ENCODE measurements at regions not wholly inside any gene's neighbourhood (a gene's known extent, or its start where the extent isn't known, plus 50 kb on each side); places are given as distances from the start of the nearest gene placed in this dataset.

DNA sequence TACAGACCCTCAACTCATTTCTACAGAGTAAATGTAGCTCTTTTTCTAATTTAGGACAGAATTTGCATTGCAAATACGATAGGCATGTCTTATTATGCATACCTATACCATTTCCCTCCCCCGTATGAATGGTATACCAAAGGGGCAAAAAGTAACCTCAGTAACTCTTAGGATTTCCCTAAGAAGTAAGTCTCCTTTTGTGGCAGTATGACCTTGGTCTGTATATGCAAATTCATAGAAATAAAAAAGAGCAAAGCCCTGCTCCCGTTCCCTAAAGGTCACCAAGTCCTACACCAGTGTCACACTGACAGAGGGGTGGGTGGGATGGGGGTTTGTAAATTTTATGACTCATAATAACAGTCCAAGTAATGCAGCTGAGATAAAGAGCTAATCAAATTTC, 365.8 kb upstream of the CCDC196 start:
- DNase-seq, result no peak

DNA sequence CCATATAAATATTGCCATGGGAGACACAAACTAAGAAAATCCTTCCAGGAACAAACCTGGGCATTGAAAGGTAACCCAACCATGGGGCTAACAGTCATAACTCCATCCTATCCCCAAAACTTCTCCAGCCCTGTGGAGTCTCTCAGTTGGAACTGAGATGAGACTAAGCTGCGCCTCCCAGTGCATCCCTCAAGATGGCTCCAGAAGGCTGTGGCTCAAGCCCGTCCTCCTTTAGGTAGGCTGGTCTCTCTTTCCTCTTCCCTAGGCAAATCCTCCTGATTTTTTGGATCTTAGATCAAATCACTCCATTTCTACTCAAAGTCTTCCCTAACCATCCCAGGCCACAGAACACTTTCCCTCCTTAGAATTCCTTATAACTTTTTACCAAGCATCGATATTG, 364.3 kb upstream of the CCDC196 start:
- DNase-seq, result no peak

DNA sequence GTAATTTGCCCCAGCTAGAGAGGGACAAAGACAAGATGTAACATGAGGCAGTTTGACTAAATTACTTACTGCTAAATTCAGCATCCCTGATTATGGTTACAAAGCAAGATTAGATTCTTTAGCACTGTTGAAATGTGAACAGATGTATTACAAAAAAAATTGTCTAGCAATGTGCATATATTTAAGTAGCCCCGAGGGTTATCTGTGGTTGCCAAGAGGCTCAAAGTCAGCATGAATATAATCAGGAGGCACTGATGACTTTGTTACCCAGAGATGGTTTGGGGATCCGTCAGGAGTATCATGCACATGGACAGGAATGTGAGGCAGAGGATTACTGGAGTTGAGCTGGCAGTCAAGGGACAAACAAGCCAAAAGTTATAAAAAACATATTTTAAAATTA, 356.9 kb upstream of the CCDC196 start:
- DNase-seq, result no peak

GRCh38 chr14:66131111-66131510, 355.1 kb upstream of the CCDC196 start:
- DNase-seq, result no peak

DNA sequence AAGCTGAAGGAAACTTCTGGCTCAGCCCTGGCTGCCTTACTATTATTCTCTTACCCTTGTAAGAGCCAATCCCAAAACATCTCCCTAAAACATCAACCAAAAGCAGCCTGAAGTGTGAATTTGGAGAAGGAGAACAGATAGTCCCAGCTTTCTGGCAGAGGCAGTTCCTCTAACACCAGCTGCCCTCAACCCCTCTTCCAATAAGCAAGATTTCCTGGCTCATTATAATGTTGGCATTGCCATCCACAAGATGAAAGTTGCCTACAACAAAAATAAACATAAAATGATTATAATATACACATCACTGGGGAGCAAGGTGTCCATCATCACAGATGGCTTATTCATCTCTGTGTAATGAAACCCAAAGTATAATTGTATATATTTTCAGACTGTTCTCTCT, 352.5 kb upstream of the CCDC196 start:
- no peak for DNase-seq

- no peak for DNase-seq
These were observed 350.3 kb upstream of the CCDC196 start for GRCh38 chr14:66135831-66136230.

DNA sequence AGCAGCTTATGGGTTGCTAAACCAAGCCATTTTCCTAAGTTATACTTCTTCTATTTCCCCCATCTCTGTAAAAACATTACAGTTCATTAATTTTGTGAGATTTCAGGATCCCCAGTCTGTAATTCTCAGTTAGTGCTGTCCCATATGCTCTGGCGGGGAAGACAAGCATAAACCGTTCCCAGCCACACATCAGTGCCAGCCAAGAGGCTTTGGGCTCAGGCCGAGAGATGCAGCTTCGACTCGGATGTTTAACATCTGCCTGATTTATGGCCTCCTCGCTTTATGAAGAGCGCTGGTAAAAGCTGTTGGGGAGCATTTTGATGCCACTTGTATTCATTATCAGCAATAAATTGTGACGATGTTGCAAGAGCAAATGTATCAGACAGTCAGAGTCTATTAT, 349.1 kb upstream of the CCDC196 start:
- no peak for DNase-seq

GRCh38 chr14:66139432-66139831, 346.7 kb upstream of the CCDC196 start:
- DNase-seq, result no peak

DNA sequence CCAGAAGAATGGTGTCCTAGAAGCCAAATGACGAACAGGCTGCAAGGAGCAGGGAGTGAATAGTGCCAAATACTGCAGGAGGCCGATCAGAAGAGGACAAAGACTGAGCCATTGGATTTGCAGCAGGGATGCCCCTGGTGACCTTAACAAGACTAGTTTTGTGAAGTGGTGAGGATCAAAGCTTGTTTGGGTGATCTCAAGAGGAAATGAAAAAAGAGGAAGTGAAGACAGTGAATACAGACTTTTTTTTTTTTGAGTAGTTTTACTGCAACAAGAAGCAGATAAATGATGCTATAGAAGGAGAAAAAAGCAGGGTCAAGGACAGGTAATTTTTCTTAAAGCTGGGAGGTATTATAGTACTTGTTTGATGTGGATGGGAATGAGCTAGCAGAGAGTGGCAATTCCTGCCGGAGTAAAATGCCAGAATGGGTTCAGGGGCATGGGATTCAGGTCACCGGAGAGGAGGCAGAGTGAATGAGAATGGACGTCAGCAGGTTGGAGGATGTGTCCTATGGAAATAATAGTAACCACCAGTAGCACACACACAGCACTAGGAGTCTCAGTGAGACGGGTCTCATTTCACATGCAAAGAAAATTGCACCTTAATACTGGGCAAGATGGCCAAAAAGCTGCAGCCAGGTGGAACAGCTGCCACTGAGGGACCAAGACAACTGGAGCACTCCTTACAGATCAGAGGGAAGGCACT, 345.8 kb upstream of the CCDC196 start:
- no peak for DNase-seq

DNA sequence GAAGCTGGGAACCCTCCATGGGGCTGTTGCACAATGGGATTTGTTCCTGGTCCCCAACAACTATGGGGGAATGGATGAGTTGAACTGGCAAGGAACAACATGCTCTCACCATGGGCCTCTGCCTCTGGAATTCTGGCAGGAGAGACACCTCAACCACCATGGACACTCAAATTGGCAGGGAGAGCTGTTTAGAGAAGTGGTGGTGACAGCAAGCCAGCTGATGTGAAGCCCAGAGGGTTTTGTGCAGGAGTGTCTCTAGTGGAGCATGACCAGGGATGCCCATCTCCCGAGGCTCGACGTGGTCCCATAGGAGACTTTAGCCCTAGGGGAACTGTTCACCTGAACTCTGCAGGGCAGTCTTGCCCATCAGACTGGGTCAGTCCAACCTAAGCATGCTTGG, 345.2 kb upstream of the CCDC196 start:
- DNase-seq, result no peak

DNA sequence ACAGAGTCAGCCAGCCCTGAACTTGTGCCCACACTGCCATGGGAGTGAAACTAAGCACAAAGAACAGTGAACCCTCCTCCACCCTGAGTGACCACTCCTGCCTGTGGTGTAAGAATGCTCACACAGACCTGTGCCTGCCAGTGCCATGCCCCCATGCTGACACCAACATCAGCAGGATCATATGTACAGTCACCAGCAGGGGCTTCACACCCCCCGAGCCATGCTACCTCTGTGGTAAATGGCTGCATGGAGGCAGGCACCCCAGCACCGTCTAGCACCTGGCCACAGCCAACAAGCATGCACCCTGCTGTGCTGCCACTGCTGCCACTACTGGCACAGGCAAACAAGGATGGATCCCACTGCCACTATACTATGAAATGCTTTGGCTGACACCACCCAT, 344.4 kb upstream of the CCDC196 start:
- DNase-seq, result no peak

- no peak for DNase-seq
These were observed 342.6 kb upstream of the CCDC196 start for GRCh38 chr14:66143387-66144112.

- no peak for DNase-seq
These were observed 333.9 kb upstream of the CCDC196 start for GRCh38 chr14:66152302-66152701.

- DNase-seq, result no peak
These were observed 333.4 kb upstream of the CCDC196 start for GRCh38 chr14:66152747-66153146.

DNA sequence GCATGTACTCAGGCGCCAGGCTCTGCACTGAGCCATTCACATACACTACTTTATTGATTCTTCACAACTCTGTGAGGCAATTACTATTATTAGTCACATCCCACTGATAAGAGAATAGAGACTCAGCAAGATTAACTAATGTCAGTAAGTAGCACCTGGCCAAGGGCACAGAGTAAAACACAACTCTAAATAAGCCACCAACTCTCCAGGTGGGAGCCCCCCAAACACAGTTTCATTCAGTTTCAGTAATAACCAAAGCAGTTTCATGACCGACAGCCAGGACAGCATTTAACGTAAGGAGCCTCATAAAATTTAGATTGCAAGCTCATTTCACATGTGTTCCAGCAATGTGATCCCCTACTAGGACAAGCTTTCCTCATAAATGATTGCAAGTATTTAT, 323.1 kb upstream of the CCDC196 start:
- DNase-seq, result no peak

- DNase-seq, result no peak
These were observed 320.8 kb upstream of the CCDC196 start for GRCh38 chr14:66165337-66165736.

DNA sequence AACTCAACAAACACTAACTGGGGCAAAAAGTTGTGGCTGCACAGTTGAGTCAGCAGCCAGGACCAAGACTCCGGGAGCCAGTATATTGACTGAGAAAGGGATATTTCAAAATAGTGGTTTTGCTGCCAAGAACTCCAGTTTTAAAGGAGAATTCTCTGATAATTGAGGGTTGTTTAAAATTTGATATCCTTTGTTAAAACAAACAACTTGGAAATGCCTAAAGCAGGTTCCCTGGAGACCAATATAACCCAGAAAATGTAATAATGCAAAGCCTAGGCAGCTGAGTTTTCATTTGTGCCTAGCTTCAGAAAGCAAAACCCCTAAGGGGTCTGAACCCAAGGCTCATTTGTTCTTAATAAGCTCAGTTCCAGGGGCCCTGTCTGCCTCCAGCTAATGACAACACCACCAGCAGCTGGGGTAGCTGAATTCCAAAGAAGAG, 311.7 kb upstream of the CCDC196 start:
- no peak for DNase-seq

DNA sequence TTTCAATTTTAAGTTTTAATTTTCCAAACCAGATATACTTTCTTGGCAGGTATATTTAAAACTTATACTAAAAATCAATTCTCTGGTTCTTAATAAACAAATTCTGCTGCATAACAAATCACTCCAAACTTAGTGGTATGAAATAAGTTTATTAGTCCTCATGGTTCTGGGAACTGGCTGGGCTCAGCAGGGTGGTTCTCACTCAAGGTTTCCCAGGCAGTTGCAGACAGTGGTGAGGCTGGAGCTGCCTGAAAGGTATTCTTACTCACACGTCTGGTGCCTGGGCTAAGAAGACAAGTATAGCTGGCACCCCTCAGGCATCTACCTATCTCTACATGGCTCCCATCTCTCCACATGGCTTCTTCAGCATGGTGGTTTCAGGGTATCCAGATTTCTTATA, 308.2 kb upstream of the CCDC196 start:
- no peak for DNase-seq

GRCh38 chr14:66196670-66197069, 289.5 kb upstream of the CCDC196 start:
- no peak for DNase-seq

DNA sequence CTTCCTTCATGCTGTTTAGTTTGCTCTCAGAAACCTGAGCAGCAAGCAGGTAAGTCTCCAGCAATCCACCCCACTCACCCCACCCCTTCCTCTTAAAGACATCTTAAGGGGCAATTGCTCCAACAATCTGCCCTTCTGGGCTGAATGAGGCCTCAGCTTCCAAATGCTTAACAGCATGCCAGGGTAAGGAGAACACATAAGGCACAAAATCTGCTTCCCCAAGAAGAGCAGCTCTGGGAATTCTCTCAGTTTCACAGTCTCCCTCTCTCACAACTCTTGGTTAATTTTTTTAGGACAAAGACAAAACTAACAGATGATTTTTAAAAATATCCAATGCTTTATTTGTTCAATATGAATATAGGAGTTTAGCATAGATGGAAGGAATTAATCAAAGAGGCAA, 288.9 kb upstream of the CCDC196 start:
- DNase-seq, result no peak

- no peak for DNase-seq
These were observed 279.6 kb upstream of the CCDC196 start for GRCh38 chr14:66206554-66206953.

- no peak for DNase-seq
These were observed 269.4 kb upstream of the CCDC196 start for GRCh38 chr14:66216763-66217162.

- no peak for DNase-seq
These were observed 266.3 kb upstream of the CCDC196 start for GRCh38 chr14:66219886-66220285.

- no peak for DNase-seq
These were observed 261.5 kb upstream of the CCDC196 start for GRCh38 chr14:66224492-66225178.
